PC-9 (cell line): ENCODE measurements at regions not wholly inside any gene's neighbourhood (a gene's known extent, or its start where the extent isn't known, plus 50 kb on each side); places are given as distances from the start of the nearest gene placed in this dataset.

Experiments
- BruUV-seq: library from RNA; stranded (reverse); fragments of 400-500 nt; replicated peaks from 2 replicates; lab custom pipeline; 2021; lab: Mats Ljungman, UMichigan
- CTCF ChIA-PET: fragments of 300-600 bp; sonication (Branson Sonifier 250); formaldehyde crosslinking; loops from one replicate; lab custom pipeline; 2022; ENCODE audit warnings: antibody characterized with exemption; lab: Charles Lee
- POLR2A ChIA-PET: fragments of 300-600 bp; sonication (Branson Sonifier 250); formaldehyde crosslinking; loops from one replicate; lab custom pipeline; 2022; ENCODE audit warnings: antibody characterized with exemption; ENCODE audit not compliant: unreplicated experiment; lab: Charles Lee
- DNase-seq, 2 experiments: peaks; one replicate each; pipeline versions ENCODE4 v3.0.0 to v3.0.0-alpha.2; 2015 to 2022; ENCODE audit warnings: mixed read lengths in 1 of 2
- H2AFZ ChIP-seq: fragments of 200-600 bp; sonication (generic); 2 replicates; pipeline ENCODE4 v1.8.1; 2017; ENCODE audit warnings: antibody characterized with exemption
- H3F3A ChIP-seq: fragments of 200-600 bp; sonication (generic); 2 replicates; pipeline ENCODE4 v1.8.1; 2017; ENCODE audit warnings: antibody characterized with exemption, mild to moderate bottlenecking, low read depth; ENCODE audit not compliant: insufficient read depth
- H3K27ac ChIP-seq: fragments of 200-600 bp; sonication (generic); 2 replicates; pipeline ENCODE4 v1.6.1; 2016; ENCODE audit warnings: mixed run types
- H3K27me3 ChIP-seq: fragments of 200-600 bp; sonication (generic); 2 replicates; pipeline ENCODE4 v1.6.1; 2016; ENCODE audit warnings: low read depth, mixed run types; ENCODE audit not compliant: insufficient read depth
- H3K36me3 ChIP-seq: fragments of 200-600 bp; sonication (generic); 2 replicates; pipeline ENCODE4 v1.6.1; 2016; ENCODE audit warnings: low read depth, mixed run types
- H3K4me1 ChIP-seq: fragments of 200-600 bp; sonication (generic); replicated peaks from 2 replicates; pipeline ENCODE4 v1.6.1; 2016; ENCODE audit warnings: mixed run types; ENCODE audit not compliant: insufficient read depth
- H3K4me2 ChIP-seq: fragments of 200-600 bp; sonication (generic); 2 replicates; pipeline ENCODE4 v1.6.1; 2017; ENCODE audit warnings: mixed run types
- H3K4me3 ChIP-seq: fragments of 200-600 bp; sonication (generic); 2 replicates; pipeline ENCODE4 v1.6.1; 2016; ENCODE audit warnings: mixed run types
- H3K79me2 ChIP-seq: fragments of 200-600 bp; sonication (generic); 2 replicates; pipeline ENCODE4 v1.6.1; 2017; ENCODE audit warnings: low read depth, mixed run types
- H3K9me2 ChIP-seq: fragments of 200-600 bp; sonication (generic); 2 replicates; pipeline ENCODE4 v1.8.1; 2017; ENCODE audit warnings: mild to moderate bottlenecking; ENCODE audit not compliant: insufficient read depth
- H3K9me3 ChIP-seq: fragments of 200-600 bp; sonication (generic); 2 replicates; pipeline ENCODE4 v1.8.1; 2016; ENCODE audit warnings: low read depth; ENCODE audit not compliant: insufficient read depth
- H4K20me1 ChIP-seq: fragments of 200-600 bp; sonication (generic); 2 replicates; pipeline ENCODE4 v1.8.1; 2017; ENCODE audit not compliant: insufficient read depth
- EZH2 ChIP-seq: fragments of 200-600 bp; sonication (generic); IDR thresholded peaks from 2 replicates; pipeline ENCODE4 v1.8.0; 2017; ENCODE audit warnings: antibody characterized with exemption, low read depth
- intact Hi-C: fragments of 100-400 bp; cut with micrococcal nuclease; formaldehyde crosslinking; loops from one replicate; pipeline ENCODE4 v1.10.0; 2022; ENCODE audit not compliant: unreplicated experiment
- TF ChIP-seq, protein P1 (sequence below): fragments of 200-600 bp; sonication (generic); conservative IDR thresholded peaks from 2 replicates; pipeline ENCODE4 v1.6.1; 2017; ENCODE audit warnings: mixed run types, antibody characterized with exemption, mild to moderate bottlenecking, moderate library complexity

DNA sequence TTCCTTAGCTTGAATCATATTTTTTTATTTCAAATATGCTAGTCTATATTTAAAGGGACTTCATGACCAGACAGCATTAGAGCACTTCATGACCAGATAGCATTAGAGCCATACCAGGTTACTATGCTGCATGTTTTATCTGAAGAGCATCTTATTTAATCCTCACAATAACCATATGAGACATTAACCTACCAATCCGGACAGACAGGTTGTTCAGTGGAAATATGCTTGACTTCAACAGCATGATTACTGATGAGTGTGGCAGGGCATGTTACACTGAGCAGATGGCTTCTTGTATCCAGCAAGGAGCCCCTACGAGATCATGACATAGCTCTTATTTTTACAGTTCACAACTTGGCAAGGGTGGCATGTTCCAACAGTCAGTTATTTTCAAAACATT, 85.0 kb upstream of the KCTD3 start:
- H3K4me2 ChIP-seq, result no peak overlapping the region
- no peak for DNase-seq
- no peaks in the 10 kb centered on the region for H3K9me2 ChIP-seq
- TF ChIP-seq, protein P1, sequence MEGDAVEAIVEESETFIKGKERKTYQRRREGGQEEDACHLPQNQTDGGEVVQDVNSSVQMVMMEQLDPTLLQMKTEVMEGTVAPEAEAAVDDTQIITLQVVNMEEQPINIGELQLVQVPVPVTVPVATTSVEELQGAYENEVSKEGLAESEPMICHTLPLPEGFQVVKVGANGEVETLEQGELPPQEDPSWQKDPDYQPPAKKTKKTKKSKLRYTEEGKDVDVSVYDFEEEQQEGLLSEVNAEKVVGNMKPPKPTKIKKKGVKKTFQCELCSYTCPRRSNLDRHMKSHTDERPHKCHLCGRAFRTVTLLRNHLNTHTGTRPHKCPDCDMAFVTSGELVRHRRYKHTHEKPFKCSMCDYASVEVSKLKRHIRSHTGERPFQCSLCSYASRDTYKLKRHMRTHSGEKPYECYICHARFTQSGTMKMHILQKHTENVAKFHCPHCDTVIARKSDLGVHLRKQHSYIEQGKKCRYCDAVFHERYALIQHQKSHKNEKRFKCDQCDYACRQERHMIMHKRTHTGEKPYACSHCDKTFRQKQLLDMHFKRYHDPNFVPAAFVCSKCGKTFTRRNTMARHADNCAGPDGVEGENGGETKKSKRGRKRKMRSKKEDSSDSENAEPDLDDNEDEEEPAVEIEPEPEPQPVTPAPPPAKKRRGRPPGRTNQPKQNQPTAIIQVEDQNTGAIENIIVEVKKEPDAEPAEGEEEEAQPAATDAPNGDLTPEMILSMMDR, result no peak
- no peak for TF ChIP-seq EZH2
- no peak overlapping the region for H2AFZ ChIP-seq
- H3K4me1 ChIP-seq, result no peaks in the 10 kb centered on the region
- no peaks in the 10 kb centered on the region for H3K36me3 ChIP-seq
- no peak overlapping the region for H3K4me3 ChIP-seq
- H3K9me3 ChIP-seq, result peaks cover 5% of the 10 kb centered on the region; the same call in 1 of the 2 replicates
- no peaks in the 10 kb centered on the region for H3F3A ChIP-seq
- intact Hi-C loops, result no loop called here
- H3K79me2 ChIP-seq, result no peaks in the 10 kb centered on the region
- H4K20me1 ChIP-seq, result no peaks in the 10 kb centered on the region
- H3K27me3 ChIP-seq, result no peaks in the 10 kb centered on the region
- CTCF ChIA-PET, result no interaction called here
- BruUV-seq, result no TSS peak
- POLR2A ChIA-PET, result no interaction called here
- H3K27ac ChIP-seq, result no peak overlapping the region

DNA sequence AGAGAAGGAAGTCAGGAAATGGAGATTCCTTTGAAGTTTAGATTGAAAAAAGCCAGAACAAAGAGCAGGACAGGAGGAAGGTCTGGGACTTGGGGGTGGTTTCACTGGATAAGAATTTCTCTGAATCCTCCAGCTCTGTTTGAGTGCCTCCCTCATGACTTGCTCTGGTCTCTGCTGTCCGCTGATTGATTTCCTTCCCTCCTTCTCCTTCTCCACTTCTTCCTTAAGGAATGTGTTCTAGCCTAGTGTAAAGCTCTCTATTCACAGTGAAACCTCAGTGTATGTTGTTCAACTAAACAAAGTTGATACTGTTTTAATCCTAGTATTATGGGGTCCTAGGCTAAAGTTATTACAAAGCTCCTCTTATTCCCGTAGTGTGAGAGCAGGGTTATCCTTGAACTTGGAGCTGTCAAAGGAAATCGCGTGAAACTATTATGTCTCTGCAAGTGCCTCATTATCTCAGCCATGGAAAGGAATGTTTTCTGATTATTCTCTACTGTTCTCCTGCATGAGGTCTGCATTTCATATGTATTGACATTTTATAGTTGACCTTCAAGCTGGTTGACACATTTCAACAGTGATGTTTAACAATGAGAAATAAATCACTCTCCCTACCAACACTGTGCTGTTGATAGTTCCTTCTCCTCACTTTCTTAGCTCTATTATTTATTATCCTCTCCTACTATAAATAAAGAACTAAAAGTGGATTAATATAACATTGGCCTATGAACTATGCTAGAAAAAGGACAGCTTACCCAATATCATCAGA, 82.7 kb upstream of the KCTD3 start:
- H3K9me3 ChIP-seq, result no peaks in the 10 kb centered on the region
- POLR2A ChIA-PET, result no interaction called here
- no peak overlapping the region for H3K4me3 ChIP-seq
- H3K36me3 ChIP-seq, result no peaks in the 10 kb centered on the region
- no peaks in the 10 kb centered on the region for H4K20me1 ChIP-seq
- no peaks in the 10 kb centered on the region for H3K4me1 ChIP-seq
- no peaks in the 10 kb centered on the region for H3K9me2 ChIP-seq
- no peaks in the 10 kb centered on the region for H3K27me3 ChIP-seq
- no peaks in the 10 kb centered on the region for H3K79me2 ChIP-seq
- H3K27ac ChIP-seq, result no peak overlapping the region
- BruUV-seq, result no TSS peak
- intact Hi-C loops, result no loop called here
- no peak for DNase-seq
- CTCF ChIA-PET, result no interaction called here
- H3K4me2 ChIP-seq, result no peak overlapping the region
- TF ChIP-seq, protein P1, result no peak
- no peak for TF ChIP-seq EZH2
- no peaks in the 10 kb centered on the region for H3F3A ChIP-seq
- H2AFZ ChIP-seq, result no peak overlapping the region

- Histone ChIP-seq H4K20me1 (no peaks in the 10 kb centered on the region), H3K27ac (no peak overlapping the region), H3K9me2 (no peaks in the 10 kb centered on the region), H3F3A (no peaks in the 10 kb centered on the region), H3K79me2 (no peaks in the 10 kb centered on the region), H3K36me3 (no peaks in the 10 kb centered on the region), H3K27me3 (no peaks in the 10 kb centered on the region), H3K4me1 (0 out of 2 replicates have a peak, but pooled peaks cover 5% of the 10 kb centered on the region), H2AFZ (no peak overlapping the region), H3K4me3 (no peak overlapping the region), H3K9me3 (peaks cover 11% of the 10 kb centered on the region; the same call in 1 of the 2 replicates), H3K4me2 (no peak overlapping the region)
- ChIA-PET CTCF (no interaction called here), POLR2A (no interaction called here)
- no peak for DNase-seq
- no TSS peak for BruUV-seq
- TF ChIP-seq EZH2, result no peak
- TF ChIP-seq, protein P1, result no peak
- intact Hi-C loops, result no loop called here
Observed at GRCh38 chr1:215487466-215487865, 79.6 kb upstream of the KCTD3 start.
